Kidney epithelial cell (primary cell): ENCODE measurements at regions not wholly inside any gene's neighbourhood (a gene's known extent, or its start where the extent isn't known, plus 50 kb on each side); places are given as distances from the start of the nearest gene placed in this dataset.

Experiments
- DNase-seq: peaks from one replicate; pipeline ENCODE4 v3.0.0-alpha.2; 2010; ENCODE audit warnings: low read depth
- H3K27me3 ChIP-seq: 2 replicates; pipeline ENCODE4 v1.6.0; 2011; ENCODE audit warnings: low read length; ENCODE audit not compliant: control insufficient read depth, insufficient read depth
- H3K36me3 ChIP-seq: 2 replicates; pipeline ENCODE4 v1.5.1; 2011; ENCODE audit warnings: low read length; ENCODE audit not compliant: control insufficient read depth, insufficient read depth
- H3K4me3 ChIP-seq: 2 replicates; pipeline ENCODE4 v1.5.1; 2011; ENCODE audit warnings: low read depth, mild to moderate bottlenecking, control low read depth, low read length
- TF ChIP-seq, protein P1 (sequence below): IDR thresholded peaks from 2 replicates; pipeline ENCODE4 v1.5.1; 2011; ENCODE audit warnings: mild to moderate bottlenecking, moderate library complexity, low read length, control low read depth, inconsistent platforms; ENCODE audit not compliant: insufficient read depth, poor library complexity, severe bottlenecking

DNA sequence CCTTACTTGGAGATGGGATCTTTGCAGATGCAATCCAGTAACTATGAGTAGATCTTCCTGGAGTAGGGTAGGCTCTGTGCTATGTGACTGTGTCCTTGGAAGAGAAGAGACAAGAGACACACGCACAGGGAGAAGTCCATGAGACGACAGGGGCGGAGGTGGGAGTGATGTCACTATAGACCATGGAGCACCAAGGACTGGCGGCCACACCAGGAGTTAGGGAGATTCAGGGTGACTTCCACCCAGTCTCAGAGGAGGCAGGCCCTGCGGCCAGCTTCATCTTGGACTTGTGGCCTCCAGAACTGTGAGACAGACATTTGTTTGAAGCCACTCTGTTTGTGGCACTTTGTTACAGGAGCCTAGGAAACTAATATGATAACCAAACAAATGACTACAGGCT, 177.8 kb downstream of the INHBB start:
- no peak for DNase-seq
- TF ChIP-seq, protein P1, sequence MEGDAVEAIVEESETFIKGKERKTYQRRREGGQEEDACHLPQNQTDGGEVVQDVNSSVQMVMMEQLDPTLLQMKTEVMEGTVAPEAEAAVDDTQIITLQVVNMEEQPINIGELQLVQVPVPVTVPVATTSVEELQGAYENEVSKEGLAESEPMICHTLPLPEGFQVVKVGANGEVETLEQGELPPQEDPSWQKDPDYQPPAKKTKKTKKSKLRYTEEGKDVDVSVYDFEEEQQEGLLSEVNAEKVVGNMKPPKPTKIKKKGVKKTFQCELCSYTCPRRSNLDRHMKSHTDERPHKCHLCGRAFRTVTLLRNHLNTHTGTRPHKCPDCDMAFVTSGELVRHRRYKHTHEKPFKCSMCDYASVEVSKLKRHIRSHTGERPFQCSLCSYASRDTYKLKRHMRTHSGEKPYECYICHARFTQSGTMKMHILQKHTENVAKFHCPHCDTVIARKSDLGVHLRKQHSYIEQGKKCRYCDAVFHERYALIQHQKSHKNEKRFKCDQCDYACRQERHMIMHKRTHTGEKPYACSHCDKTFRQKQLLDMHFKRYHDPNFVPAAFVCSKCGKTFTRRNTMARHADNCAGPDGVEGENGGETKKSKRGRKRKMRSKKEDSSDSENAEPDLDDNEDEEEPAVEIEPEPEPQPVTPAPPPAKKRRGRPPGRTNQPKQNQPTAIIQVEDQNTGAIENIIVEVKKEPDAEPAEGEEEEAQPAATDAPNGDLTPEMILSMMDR, result no peak
- Histone ChIP-seq H3K36me3 (no peaks in the 10 kb centered on the region), H3K27me3 (peaks cover 58% of the 10 kb centered on the region), H3K4me3 (no peak overlapping the region)

DNA sequence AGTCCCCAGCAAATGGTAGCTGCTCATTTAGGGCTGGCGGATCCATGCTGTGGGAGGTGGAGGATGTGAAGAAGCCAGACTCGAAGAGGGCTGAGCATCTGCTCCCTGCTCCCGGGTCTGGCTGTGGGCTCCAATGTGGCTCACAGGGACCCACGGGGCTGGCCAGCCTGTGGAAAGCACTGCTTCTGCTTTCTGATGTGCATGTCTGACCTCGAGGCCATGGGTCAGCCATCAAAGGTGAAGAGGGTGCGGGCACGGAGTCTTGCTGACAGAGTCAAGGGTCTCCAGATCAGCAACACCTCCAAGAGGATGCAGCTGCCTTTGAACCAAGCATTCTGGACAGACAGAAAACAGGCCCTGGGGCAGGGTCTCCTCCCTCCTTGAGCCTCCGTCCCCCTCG, 178.2 kb downstream of the INHBB start:
- Histone ChIP-seq H3K4me3 (no peak overlapping the region), H3K36me3 (no peaks in the 10 kb centered on the region), H3K27me3 (peaks cover 59% of the 10 kb centered on the region)
- TF ChIP-seq, protein P1, result no peak
- no peak for DNase-seq

DNA sequence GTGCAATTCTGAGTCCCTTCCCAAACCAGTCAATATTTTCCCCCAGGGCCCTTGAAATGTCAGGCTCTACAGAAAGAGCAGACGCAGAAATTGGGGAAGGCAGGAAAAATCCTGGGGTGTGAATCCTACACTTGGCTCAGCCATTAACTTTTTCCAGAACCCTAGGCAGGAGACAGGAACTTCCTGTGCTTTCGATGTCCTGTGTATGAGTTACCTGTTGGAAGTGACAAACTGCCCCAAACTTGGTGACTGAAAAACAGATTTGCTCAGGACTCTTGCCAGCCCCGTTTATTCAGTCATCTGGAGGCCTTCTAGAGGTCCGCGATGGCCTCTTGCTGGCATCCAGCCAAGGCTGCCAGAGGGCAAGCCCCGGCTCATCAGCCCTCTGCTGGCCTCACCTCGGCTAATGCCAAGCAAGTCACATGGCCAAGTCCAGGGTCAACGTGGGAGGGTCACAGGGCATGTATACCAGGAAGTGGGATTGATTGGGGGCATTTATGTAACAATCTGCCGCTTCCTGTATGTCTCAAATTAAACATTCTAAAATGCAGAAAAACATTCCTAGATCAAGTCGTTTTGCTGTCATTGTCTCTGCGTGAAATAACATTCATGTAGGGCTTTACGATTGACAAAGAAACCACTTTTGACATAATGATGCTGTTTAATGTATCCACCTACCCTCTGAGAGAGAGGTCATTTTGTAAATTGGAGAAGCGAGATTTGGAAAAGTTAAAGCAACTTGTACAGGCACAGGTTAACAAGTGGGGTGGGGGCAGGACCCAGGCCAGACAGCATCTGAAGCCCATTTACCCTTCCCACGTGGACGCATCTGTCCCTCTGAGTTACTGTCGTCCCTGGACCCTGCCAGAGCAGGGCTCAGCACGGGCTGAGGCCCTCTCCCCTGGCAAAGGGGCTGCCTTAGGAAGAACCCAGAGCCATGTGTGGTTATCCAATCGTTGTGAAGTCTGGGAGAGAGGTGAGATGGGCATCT, 179.4 kb downstream of the INHBB start:
- TF ChIP-seq, protein P1, result no peak
- no peak for DNase-seq
- Histone ChIP-seq H3K36me3 (no peaks in the 10 kb centered on the region), H3K27me3 (peaks cover 61% of the 10 kb centered on the region), H3K4me3 (no peak overlapping the region)

DNA sequence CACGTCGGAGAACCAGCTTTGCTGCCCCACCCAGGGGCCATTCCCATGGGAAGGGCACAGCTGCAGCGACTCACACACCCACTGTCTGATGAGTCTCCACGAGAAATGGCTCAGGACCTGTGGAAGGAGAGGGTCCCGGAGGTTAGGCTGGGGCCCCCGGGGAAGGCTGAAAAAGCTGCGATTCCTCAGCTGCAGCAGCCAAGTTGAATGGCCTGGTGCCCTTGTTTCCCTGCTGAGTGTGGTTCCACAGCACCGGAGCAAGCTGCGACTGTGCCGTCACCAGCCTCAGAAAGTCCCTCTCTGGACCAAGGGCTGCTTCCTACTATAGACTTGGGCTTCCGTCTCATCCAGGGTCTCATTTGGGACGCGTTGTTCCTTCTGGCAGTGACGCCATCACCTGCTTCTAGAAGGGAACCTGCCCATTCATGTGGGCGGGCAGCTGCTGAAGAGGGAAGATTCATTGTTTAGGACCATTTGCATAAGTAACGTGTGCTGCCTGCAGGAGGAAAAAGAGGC, 180.2 kb downstream of the INHBB start:
- Histone ChIP-seq H3K4me3 (no peak overlapping the region), H3K36me3 (no peaks in the 10 kb centered on the region), H3K27me3 (peaks cover 60% of the 10 kb centered on the region)
- TF ChIP-seq, protein P1, result no peak
- no peak for DNase-seq

DNA sequence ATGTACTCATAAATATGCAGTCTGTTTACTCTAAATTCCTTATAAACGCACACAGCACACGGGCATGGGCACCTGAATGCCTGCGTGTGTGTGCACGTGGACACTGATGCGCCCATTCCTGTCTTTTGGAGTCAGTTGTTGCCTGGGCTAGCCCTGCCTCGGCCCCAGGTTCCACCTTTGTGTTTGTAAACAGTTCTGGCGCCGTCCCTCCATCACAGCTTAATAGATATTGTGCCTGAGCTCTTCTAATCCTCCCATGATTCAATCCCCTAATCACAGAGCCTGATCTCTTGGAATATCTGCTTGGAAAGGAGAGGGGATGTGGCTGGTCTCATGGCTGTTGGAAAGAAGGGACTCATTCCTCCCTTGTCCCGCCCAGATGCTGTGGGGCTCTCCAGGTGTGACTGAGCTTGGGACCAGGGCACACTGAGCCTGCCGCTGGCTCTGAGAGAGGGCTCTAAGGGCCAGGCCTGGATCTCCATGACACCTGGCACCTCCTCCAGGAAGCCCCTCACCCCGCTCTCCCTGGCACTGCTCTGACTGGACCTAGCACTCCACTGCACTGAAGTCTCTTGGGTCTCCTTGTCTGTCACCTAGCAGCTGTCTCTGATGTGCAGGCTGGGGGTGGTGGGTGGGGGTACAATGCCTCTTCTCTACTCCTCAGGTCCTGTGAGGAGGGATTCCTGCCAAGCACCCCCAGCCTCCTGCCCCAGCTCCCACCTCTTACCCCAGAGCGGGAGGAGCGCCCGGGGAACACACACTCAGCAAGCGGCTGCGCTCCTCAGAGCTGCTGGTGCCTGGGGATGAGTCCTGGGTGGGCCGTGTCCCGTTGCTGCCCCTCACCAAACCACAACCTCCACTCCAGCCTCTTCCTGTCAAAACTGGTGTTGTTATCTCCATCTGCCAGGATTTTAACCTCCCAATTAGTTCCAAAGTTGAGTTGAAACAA, 181.3 kb downstream of the INHBB start:
- TF ChIP-seq, protein P1, result no peak
- Histone ChIP-seq H3K27me3 (peaks cover 51% of the 10 kb centered on the region), H3K4me3 (no peak overlapping the region), H3K36me3 (no peaks in the 10 kb centered on the region)
- DNase-seq, result no peak
